NT2/D1 (cell line): ENCODE measurements at regions not wholly inside any gene's neighbourhood (a gene's known extent, or its start where the extent isn't known, plus 50 kb on each side); places are given as distances from the start of the nearest gene placed in this dataset.

ENCODE experiments used
- YY1 ChIP-seq: IDR thresholded peaks from 2 replicates; pipeline ENCODE4 v1.6.1; 2011; ENCODE audit not compliant: insufficient read length, insufficient read depth
- ZNF274 ChIP-seq: IDR thresholded peaks from 2 replicates; pipeline ENCODE4 v1.6.1; 2011; ENCODE audit warnings: mild to moderate bottlenecking, low read depth, low read length

- TF ChIP-seq ZNF274 (no peak), YY1 (no peak)
Observed at GRCh38 chr15:56788359-56788758, 55.0 kb upstream of the ZNF280D start.
